MV-4-11 (cell line): ENCODE measurements at regions not wholly inside any gene's neighbourhood (a gene's known extent, or its start where the extent isn't known, plus 50 kb on each side); places are given as distances from the start of the nearest gene placed in this dataset.

Experiments
- DNase-seq: peaks from one replicate; lab custom pipeline; 2025; lab: John Stamatoyannopoulos, UW

- DNase-seq, result no peak
Measured at GRCh38 chr20:48180024-48180423, 394.7 kb upstream of the SULF2 start.

DNA sequence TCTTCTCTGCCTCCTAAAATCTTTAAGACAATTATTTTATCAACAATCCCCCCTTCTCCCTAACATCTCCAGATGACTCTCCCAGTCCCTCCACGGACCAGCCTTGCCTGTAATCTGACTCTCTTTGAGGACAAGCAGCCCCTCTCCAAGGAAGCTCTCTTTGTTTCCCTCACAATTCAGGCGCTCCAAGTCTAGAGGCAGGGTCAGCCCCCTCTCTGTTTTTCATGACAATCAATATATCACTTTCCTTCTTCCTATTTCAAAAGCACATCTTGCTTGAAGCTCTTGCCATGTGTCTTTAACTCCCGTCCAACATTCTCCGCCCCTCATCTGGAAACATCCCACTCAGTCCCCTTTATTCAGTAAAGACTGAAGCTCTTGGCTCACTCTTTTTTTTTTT lies 393.4 kb upstream of the SULF2 start:
- no peak for DNase-seq

GRCh38 chr20:48177058-48177457 lies 391.8 kb upstream of the SULF2 start:
- DNase-seq, result no peak

DNA sequence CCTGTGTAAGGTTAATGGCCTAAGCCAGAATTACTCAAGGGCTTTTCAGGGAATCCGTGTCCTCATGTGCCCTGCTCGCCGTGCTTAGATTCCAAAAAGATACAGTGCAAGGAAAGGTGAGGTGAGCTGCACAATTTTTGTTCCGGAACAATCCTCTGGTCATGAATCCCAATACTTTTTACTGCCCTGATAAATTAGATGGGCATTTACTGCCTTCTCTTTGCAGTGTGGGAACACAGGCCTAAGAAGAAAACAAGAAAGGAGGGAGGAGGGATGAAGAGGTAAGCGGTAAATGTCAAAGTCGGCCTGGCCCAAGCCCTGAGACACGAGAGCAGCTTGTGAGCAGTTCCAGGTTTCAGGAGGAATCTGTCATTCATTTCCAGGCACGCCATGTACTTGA lies 390.9 kb upstream of the SULF2 start:
- no peak for DNase-seq

GRCh38 chr20:48175261-48175660 lies 390.0 kb upstream of the SULF2 start:
- no peak for DNase-seq

GRCh38 chr20:48172357-48172702 lies 387.0 kb upstream of the SULF2 start:
- no peak for DNase-seq

DNA sequence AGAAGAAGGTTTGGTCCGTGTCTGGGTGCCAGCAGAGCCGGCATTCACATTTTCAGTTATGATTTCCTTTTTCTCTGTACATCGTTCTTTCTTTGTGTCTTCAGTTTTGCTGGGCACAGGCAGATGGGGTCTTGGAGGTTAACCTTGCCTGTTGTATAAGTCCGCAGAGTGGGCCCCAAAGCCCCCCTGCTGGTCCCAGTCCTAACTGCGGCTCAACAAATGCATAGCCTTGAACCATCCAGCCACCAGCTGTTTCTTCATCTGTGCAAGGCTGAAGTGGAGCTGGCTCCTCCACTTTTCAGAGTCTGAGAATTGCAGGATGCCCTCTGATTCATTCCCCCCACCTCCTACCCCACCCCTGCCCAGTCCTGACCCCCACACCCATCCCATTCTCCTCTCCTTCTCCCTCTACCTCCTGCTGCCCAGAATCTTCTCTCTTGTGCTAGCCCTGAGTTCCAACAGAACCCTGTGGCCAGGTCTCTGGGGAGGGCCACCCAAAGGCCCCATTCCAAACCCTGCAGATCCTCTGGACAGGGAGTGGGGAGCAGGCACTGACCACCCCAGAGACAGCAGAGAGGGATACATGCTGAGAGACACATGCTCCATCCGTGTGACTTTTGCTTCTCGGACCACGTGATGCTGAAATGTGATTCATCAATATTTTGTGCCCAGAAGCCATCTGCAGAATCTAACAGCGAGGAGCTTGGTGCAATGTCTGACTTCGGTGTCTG lies 386.5 kb upstream of the SULF2 start:
- DNase-seq, result no peak

- DNase-seq, result no peak
Measured at GRCh38 chr20:48171071-48171470, 385.8 kb upstream of the SULF2 start.

DNA sequence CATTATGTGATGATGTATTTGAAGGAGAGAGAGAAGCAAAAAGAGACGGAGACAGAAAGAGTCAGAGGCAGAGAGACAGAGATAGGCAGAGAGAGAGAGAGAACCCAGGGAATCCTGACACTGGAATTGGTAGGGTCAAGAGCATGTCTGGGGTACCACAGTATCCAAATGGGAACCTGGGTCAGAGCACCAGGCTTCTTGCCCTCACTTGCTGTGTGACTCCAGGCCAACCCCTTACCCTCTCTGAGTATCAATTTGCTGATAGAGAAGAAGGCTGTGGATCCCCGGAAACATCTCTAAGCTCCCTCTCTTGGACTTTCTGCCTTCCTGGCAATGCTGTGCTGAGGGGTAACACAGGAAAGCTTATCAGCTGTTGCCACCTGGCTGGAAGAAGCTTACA lies 385.3 kb upstream of the SULF2 start:
- DNase-seq, result no peak

GRCh38 chr20:48169650-48170225 lies 384.5 kb upstream of the SULF2 start:
- DNase-seq, result no peak

GRCh38 chr20:48166082-48166835 lies 381.0 kb upstream of the SULF2 start:
- DNase-seq, result peak; percentile 28

DNA sequence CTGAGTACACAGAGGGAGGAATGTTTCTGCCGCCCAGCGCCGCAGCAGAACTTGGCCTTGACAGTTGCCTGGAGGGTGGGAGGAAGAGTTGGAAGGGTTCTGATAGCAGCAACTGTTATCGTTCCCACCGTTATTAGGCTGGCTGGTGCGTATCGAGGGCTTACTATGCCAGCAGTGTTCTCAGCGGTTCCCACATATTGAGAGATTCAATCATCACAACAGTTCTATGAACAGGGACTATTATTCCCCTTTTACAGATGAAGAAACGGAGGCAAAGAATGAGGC lies 380.1 kb upstream of the SULF2 start:
- DNase-seq, result no peak

- no peak for DNase-seq
Measured at GRCh38 chr20:48164566-48165400, 379.5 kb upstream of the SULF2 start.

GRCh38 chr20:48164034-48164433 lies 378.8 kb upstream of the SULF2 start:
- DNase-seq, result no peak

DNA sequence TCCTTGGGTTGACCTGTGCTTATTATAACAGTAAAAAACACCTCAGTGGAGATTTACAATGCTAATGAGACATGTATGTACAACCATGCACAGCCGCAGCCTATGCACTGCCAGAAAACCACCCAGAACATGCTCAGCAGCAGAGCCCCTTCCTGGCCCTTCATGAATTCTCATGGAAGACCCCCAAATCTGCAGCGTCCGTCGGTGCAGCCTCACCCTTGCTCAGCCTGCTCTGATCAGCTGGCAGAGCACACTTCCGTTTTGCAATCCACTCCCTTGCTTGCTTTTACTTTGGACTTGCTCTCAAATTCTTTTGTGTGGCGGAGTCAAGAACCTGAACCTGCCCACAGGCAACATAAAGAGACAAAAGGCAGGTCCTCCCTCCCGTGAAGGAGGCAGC lies 378.2 kb upstream of the SULF2 start:
- no peak for DNase-seq

DNA sequence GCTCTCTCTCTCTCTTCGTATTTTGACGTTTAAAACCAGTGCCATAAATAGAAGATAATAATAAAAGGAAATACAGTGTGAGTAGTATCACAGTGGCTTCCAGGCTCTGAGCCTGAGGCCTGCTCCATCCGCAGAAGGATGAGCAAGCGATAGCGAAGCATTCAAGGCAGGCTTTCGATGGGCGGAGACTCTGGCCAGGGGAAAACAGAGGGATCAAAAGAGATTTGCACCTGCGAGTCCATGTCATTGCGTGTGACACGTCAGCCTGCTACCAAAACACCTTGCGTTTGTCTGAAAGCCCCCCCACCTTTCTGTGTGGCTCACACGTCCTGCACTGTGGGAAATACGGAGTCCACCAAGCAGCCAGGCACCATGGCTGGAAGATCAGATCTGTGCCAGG lies 377.3 kb upstream of the SULF2 start:
- DNase-seq, result no peak

DNA sequence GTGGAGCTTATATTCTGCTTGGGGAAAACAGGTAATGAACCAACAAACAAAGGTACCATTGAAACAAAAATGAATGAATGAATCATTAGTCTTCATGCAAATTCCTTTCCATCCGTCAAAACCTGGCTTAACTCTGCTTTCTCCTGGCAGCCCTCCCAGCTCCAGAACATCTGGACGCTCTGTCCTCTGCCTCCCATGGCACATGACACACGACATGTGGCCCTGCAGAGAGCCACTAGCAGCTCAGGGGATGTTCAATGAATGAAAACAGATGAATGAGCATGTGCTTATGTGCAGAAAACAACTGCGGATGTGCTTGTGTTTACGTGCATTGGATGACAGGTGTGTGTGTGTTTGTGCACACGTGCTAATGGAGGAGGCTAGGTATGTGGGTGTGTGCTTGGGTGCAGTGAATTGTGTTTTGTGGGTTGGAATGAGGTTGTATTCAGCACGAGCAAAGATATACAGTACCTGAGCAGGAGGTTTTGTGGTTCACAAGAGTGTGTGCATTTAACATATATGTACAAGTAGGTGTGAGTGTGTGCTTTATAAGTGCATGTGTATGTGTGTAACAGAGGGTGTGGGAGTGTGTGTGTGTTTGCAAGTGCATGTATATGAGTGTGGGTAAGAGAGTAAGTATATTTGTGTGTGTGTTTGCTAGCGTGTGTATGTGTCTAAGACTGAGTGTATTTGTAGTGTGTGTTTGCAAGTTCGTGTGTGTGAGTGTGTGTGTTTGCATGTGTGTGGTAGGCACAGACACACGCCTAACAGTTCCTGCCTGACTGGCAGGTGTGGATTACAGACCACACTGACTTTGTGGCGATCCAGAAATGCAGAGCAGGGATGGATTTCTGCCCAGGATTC lies 374.1 kb upstream of the SULF2 start:
- DNase-seq, result no peak

DNA sequence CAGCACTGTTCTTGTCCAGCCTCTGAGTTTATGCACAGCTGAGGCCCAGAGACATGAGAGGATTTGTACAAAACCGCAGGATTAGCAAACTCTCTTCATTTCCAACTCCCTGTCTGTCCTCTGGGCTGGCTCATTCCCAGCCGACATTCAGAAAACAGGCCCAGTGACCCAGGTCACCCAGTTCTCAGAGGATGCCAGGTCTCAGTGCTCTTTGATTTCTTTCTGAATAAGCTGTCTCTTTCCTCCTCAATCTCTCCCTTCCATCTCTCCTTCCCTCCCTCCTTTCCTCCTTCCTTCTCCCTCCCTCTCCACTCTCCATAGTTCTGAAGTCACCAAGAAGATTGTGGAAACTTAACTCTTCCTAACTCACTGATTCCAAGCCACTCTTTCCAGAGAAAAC lies 372.7 kb upstream of the SULF2 start:
- no peak for DNase-seq

DNA sequence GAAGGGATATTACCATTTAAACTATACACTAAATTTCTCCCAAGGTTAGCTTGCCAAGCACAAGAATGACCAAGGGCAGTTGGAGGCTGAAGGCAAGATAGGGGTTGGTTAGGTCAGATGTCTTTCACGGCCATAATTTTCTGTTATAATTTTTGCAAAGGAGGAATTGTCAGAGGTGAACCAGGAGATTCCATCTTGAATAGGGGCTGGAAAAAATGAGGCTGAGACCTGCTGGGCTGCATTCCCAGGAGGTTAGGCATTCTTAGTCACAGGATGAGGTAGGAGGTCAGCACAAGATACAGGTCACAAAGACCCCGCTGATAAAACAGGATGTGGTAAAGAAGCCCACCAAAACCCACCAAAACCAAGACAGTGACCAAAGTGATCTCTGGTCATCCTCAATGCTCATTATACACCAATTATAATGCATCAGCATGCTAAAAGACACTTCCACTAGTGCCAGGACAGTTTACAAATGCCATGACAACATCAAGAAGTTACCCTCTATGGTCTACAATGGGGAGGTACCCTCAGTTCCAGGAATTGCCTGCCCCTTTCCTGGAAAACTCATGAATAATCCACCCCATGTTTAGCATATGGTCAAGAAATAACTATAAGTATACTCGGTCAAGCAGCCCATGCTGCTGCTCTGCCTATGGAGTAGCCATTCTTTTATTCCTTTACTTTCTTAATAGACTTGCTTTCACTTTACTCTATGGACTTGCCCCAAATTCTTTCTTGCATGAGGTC lies 371.8 kb upstream of the SULF2 start:
- DNase-seq, result no peak

DNA sequence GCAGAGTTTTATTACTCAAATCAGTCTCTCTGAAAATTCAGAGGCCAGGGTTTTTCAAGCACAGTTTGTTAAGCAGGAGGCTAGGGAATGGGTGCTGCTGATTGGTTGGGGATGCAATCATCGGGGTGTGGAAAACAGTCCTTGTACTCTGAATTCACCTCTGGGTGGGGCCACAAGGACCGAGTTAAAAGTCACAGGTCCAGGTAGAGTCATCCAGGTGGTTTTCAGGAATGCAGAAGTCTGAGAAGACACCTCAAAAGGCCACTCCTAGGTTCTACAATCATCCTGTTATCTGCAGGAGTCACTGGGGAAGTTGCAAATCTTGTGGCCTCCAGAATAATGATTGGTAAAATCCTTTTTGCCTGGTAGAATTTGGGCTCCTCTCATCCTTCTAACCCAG lies 371.2 kb upstream of the SULF2 start:
- DNase-seq, result no peak

GRCh38 chr20:48155268-48155667 lies 370.0 kb upstream of the SULF2 start:
- DNase-seq, result no peak
